ENCODE measurements at regions not wholly inside any gene's neighbourhood (a gene's known extent, or its start where the extent isn't known, plus 50 kb on each side); places are given as distances from the start of the nearest gene placed in this dataset.
"Not testable (repeated sequence)": the region's sequence is repeated elsewhere in the genome, so short reads cannot be mapped to it uniquely, and the experiment has no call there.

- no peak for DNase-seq (ENCODE audit: insufficient read length, low spot score)
- no peak for FAIRE-seq
- TF ChIP-seq POU2F2 (IDR thresholded peaks at IDR 0.05; ENCODE audit: low read depth, low read length) (no peak), TAF1 (IDR thresholded peaks at IDR 0.05; ENCODE audit: low read depth, low read length) (no peak), SPI1 (IDR thresholded peaks at IDR 0.05; ENCODE audit: low read depth, low read length) (no peak), POLR2AphosphoS5 (IDR thresholded peaks at IDR 0.05; ENCODE audit: low read depth, low read length) (no peak), PAX5 (IDR thresholded peaks at IDR 0.05; ENCODE audit: insufficient read depth, low read length, severe bottlenecking) (no peak), POLR2A (IDR thresholded peaks at IDR 0.05; ENCODE audit: low read depth, low read length) (no peak)
These were observed 987.7 kb upstream of the GRIA3 start for GRCh38 chrX:122196343-122196742.

- FAIRE-seq (no peak), DNase-seq (ENCODE audit: insufficient read length, low spot score) (no peak)
- TF ChIP-seq POLR2A (IDR thresholded peaks at IDR 0.05; ENCODE audit: low read depth, low read length) = no peak
- TF ChIP-seq POU2F2 (IDR thresholded peaks at IDR 0.05; ENCODE audit: low read depth, low read length) = no peak
- no peak for TF ChIP-seq PAX5 (IDR thresholded peaks at IDR 0.05; ENCODE audit: insufficient read depth, low read length, severe bottlenecking)
- no peak for TF ChIP-seq POLR2AphosphoS5 (IDR thresholded peaks at IDR 0.05; ENCODE audit: low read depth, low read length)
- no peak for TF ChIP-seq TAF1 (IDR thresholded peaks at IDR 0.05; ENCODE audit: low read depth, low read length)
- TF ChIP-seq SPI1 (IDR thresholded peaks at IDR 0.05; ENCODE audit: low read depth, low read length) = no peak
These were observed 980.7 kb upstream of the GRIA3 start for GRCh38 chrX:122203399-122203798.

GRCh38 chrX:122218666-122219065 is 965.4 kb upstream of the GRIA3 start:
- no peak for TF ChIP-seq POU2F2 (IDR thresholded peaks at IDR 0.05; ENCODE audit: low read depth, low read length)
- no peak for TF ChIP-seq TAF1 (IDR thresholded peaks at IDR 0.05; ENCODE audit: low read depth, low read length)
- TF ChIP-seq SPI1 (IDR thresholded peaks at IDR 0.05; ENCODE audit: low read depth, low read length) = no peak
- no peak for TF ChIP-seq POLR2A (IDR thresholded peaks at IDR 0.05; ENCODE audit: low read depth, low read length)
- TF ChIP-seq PAX5 (IDR thresholded peaks at IDR 0.05; ENCODE audit: insufficient read depth, low read length, severe bottlenecking) = no peak
- no peak for TF ChIP-seq POLR2AphosphoS5 (IDR thresholded peaks at IDR 0.05; ENCODE audit: low read depth, low read length)
- FAIRE-seq (no peak), DNase-seq (ENCODE audit: insufficient read length, low spot score) (no peak)

- FAIRE-seq (no peak), DNase-seq (ENCODE audit: insufficient read length, low spot score) (no peak)
- TF ChIP-seq TAF1 (IDR thresholded peaks at IDR 0.05; ENCODE audit: low read depth, low read length) (no peak), SPI1 (IDR thresholded peaks at IDR 0.05; ENCODE audit: low read depth, low read length) (no peak), POLR2A (IDR thresholded peaks at IDR 0.05; ENCODE audit: low read depth, low read length) (no peak), POU2F2 (IDR thresholded peaks at IDR 0.05; ENCODE audit: low read depth, low read length) (no peak), PAX5 (IDR thresholded peaks at IDR 0.05; ENCODE audit: insufficient read depth, low read length, severe bottlenecking) (no peak), POLR2AphosphoS5 (IDR thresholded peaks at IDR 0.05; ENCODE audit: low read depth, low read length) (no peak)
These were observed 964.9 kb upstream of the GRIA3 start for GRCh38 chrX:122219226-122219625.

GRCh38 chrX:122219735-122220134 is 964.3 kb upstream of the GRIA3 start:
- DNase-seq (ENCODE audit: insufficient read length, low spot score) (no peak), FAIRE-seq (no peak)
- TF ChIP-seq POLR2A (IDR thresholded peaks at IDR 0.05; ENCODE audit: low read depth, low read length) = no peak
- TF ChIP-seq SPI1 (IDR thresholded peaks at IDR 0.05; ENCODE audit: low read depth, low read length) = no peak
- TF ChIP-seq POU2F2 (IDR thresholded peaks at IDR 0.05; ENCODE audit: low read depth, low read length) = no peak
- TF ChIP-seq TAF1 (IDR thresholded peaks at IDR 0.05; ENCODE audit: low read depth, low read length) = no peak
- no peak for TF ChIP-seq PAX5 (IDR thresholded peaks at IDR 0.05; ENCODE audit: insufficient read depth, low read length, severe bottlenecking)
- no peak for TF ChIP-seq POLR2AphosphoS5 (IDR thresholded peaks at IDR 0.05; ENCODE audit: low read depth, low read length)

GRCh38 chrX:122220644-122221373 is 963.3 kb upstream of the GRIA3 start:
- DNase-seq (ENCODE audit: insufficient read length, low spot score) = no peak
- no peak for TF ChIP-seq POU2F2 (IDR thresholded peaks at IDR 0.05; ENCODE audit: low read depth, low read length)
- no peak for TF ChIP-seq TAF1 (IDR thresholded peaks at IDR 0.05; ENCODE audit: low read depth, low read length)
- TF ChIP-seq POLR2AphosphoS5 (IDR thresholded peaks at IDR 0.05; ENCODE audit: low read depth, low read length) = no peak
- no peak for TF ChIP-seq PAX5 (IDR thresholded peaks at IDR 0.05; ENCODE audit: insufficient read depth, low read length, severe bottlenecking)
- TF ChIP-seq POLR2A (IDR thresholded peaks at IDR 0.05; ENCODE audit: low read depth, low read length) = no peak
- TF ChIP-seq SPI1 (IDR thresholded peaks at IDR 0.05; ENCODE audit: low read depth, low read length) = no peak
- no peak for FAIRE-seq

GRCh38 chrX:122221810-122222209 is 962.3 kb upstream of the GRIA3 start:
- not testable (repeated sequence) for FAIRE-seq

GRCh38 chrX:122224137-122224536 is 959.9 kb upstream of the GRIA3 start:
- not testable (repeated sequence) for FAIRE-seq; DNase-seq (ENCODE audit: insufficient read length, low spot score)

More at GRCh38 chrX:122221810-122222209, 962.3 kb upstream of the GRIA3 start:
- not testable (repeated sequence) for DNase-seq (ENCODE audit: insufficient read length, low spot score)

- DNase-seq (ENCODE audit: insufficient read length, low spot score) = no peak
- no peak for TF ChIP-seq POU2F2 (IDR thresholded peaks at IDR 0.05; ENCODE audit: low read depth, low read length)
- TF ChIP-seq SPI1 (IDR thresholded peaks at IDR 0.05; ENCODE audit: low read depth, low read length) = no peak
- no peak for TF ChIP-seq POLR2AphosphoS5 (IDR thresholded peaks at IDR 0.05; ENCODE audit: low read depth, low read length)
- no peak for TF ChIP-seq TAF1 (IDR thresholded peaks at IDR 0.05; ENCODE audit: low read depth, low read length)
- no peak for TF ChIP-seq PAX5 (IDR thresholded peaks at IDR 0.05; ENCODE audit: insufficient read depth, low read length, severe bottlenecking)
- TF ChIP-seq POLR2A (IDR thresholded peaks at IDR 0.05; ENCODE audit: low read depth, low read length) = no peak
- no peak for FAIRE-seq
These were observed 945.3 kb upstream of the GRIA3 start for GRCh38 chrX:122238801-122239200.

GRCh38 chrX:122241959-122242358 is 942.1 kb upstream of the GRIA3 start:
- FAIRE-seq = no peak
- no peak for DNase-seq (ENCODE audit: insufficient read length, low spot score)
- no peak for TF ChIP-seq POU2F2 (IDR thresholded peaks at IDR 0.05; ENCODE audit: low read depth, low read length)
- TF ChIP-seq PAX5 (IDR thresholded peaks at IDR 0.05; ENCODE audit: insufficient read depth, low read length, severe bottlenecking) = no peak
- no peak for TF ChIP-seq TAF1 (IDR thresholded peaks at IDR 0.05; ENCODE audit: low read depth, low read length)
- TF ChIP-seq SPI1 (IDR thresholded peaks at IDR 0.05; ENCODE audit: low read depth, low read length) = no peak
- no peak for TF ChIP-seq POLR2AphosphoS5 (IDR thresholded peaks at IDR 0.05; ENCODE audit: low read depth, low read length)
- no peak for TF ChIP-seq POLR2A (IDR thresholded peaks at IDR 0.05; ENCODE audit: low read depth, low read length)
